IMR-90 (cell line): ENCODE measurements at regions not wholly inside any gene's neighbourhood (a gene's known extent, or its start where the extent isn't known, plus 50 kb on each side); places are given as distances from the start of the nearest gene placed in this dataset.

ENCODE experiments used
- ATAC-seq: fragments of 200-7000 bp; cut with Tn5 transposase; 2 replicates; pipeline ENCODE4 v1.9.1; 2020; ENCODE audit warnings: low read depth, mild to moderate bottlenecking, moderate library complexity
- BruUV-seq: library from RNA; stranded (reverse); fragments of 400-500 nt; replicated peaks from 2 replicates; lab custom pipeline; 2021; lab: Mats Ljungman, UMichigan
- CTCF ChIA-PET: fragments of 300-600 bp; formaldehyde crosslinking; extraction: SDS; loops from one replicate; lab custom pipeline; 2021; ENCODE audit warnings: antibody characterized with exemption; lab: Yijun Ruan, JAX
- POLR2A ChIA-PET: fragments of 300-600 bp; sonication (Branson Sonifier 250); formaldehyde crosslinking; loops from one replicate; lab custom pipeline; 2022; ENCODE audit warnings: antibody characterized with exemption; ENCODE audit not compliant: unreplicated experiment; lab: Charles Lee
- DNase-seq: peaks from one replicate; pipeline ENCODE4 v3.0.0; 2013
- H2AFZ ChIP-seq: replicated peaks from 2 replicates; pipeline ENCODE3; 2013; ENCODE audit warnings: low read length, mild to moderate bottlenecking; ENCODE audit not compliant: poor library complexity
- H2AK5ac ChIP-seq: 2 replicates; pipeline ENCODE4 v1.6.1; 2013; ENCODE audit warnings: low read depth, low read length, inconsistent platforms
- H2AK9ac ChIP-seq: replicated peaks from 2 replicates; pipeline ENCODE3; 2013; ENCODE audit warnings: mild to moderate bottlenecking, low read depth, low read length, moderate library complexity; ENCODE audit not compliant: poor library complexity
- H2BK120ac ChIP-seq: 2 replicates; pipeline ENCODE4 v1.6.1; 2013; ENCODE audit warnings: low read depth, low read length, inconsistent platforms
- H2BK15ac ChIP-seq: 3 replicates; pipeline ENCODE4 v1.6.1; 2013; ENCODE audit warnings: low read depth, low read length, inconsistent platforms
- H2BK20ac ChIP-seq: 2 replicates; pipeline ENCODE4 v1.6.1; 2013; ENCODE audit warnings: low read depth, mild to moderate bottlenecking, inconsistent platforms, low read length, moderate library complexity
- H2BK5ac ChIP-seq: 2 replicates; pipeline ENCODE4 v1.6.1; 2013; ENCODE audit warnings: mild to moderate bottlenecking, low read depth, low read length, inconsistent platforms; ENCODE audit not compliant: poor library complexity, severe bottlenecking
- H3K14ac ChIP-seq: replicated peaks from 2 replicates; pipeline ENCODE4 v1.6.1; 2013; ENCODE audit warnings: low read depth, low read length, inconsistent platforms
- H3K18ac ChIP-seq: 2 replicates; pipeline ENCODE4 v1.6.1; 2013; ENCODE audit warnings: low read depth, low read length, control low read depth
- H3K23ac ChIP-seq: 2 replicates; pipeline ENCODE4 v1.6.1; 2013; ENCODE audit warnings: low read depth, low read length, inconsistent platforms
- H3K27ac ChIP-seq: 2 replicates; pipeline ENCODE4 v1.5.1; 2013; ENCODE audit warnings: mild to moderate bottlenecking, control low read depth, low read length; ENCODE audit not compliant: insufficient read depth
- H3K27me3 ChIP-seq: 2 replicates; pipeline ENCODE4 v1.6.1; 2013; ENCODE audit warnings: low read length; ENCODE audit not compliant: control insufficient read depth, insufficient read depth
- H3K36me3 ChIP-seq: 2 replicates; pipeline ENCODE4 v1.6.1; 2013; ENCODE audit warnings: low read length, mixed read lengths; ENCODE audit not compliant: control insufficient read depth, insufficient read depth
- H3K4ac ChIP-seq: 2 replicates; pipeline ENCODE4 v1.6.1; 2013; ENCODE audit warnings: low read depth, low read length, inconsistent platforms
- H3K4me1 ChIP-seq: 2 replicates; pipeline ENCODE4 v1.6.1; 2013; ENCODE audit warnings: low read length, mixed read lengths; ENCODE audit not compliant: control insufficient read depth, insufficient read depth
- H3K4me2 ChIP-seq: 2 replicates; pipeline ENCODE4 v1.6.1; 2013; ENCODE audit warnings: low read depth, mild to moderate bottlenecking, control low read depth, low read length, moderate library complexity
- H3K4me3 ChIP-seq: 2 replicates; pipeline ENCODE4 v1.5.1; 2013; ENCODE audit warnings: low read depth, mild to moderate bottlenecking, control low read depth, low read length, moderate library complexity; ENCODE audit not compliant: insufficient read depth
- H3K56ac ChIP-seq: 2 replicates; pipeline ENCODE4 v1.6.1; 2013; ENCODE audit warnings: low read length, inconsistent platforms; ENCODE audit not compliant: insufficient read depth; ENCODE audit errors: extremely low read depth
- H3K79me1 ChIP-seq, 2 experiments: 2 replicates each; pipeline ENCODE4 v1.6.1; 2013; ENCODE audit warnings: low read length in 2 of 2, inconsistent platforms in 1 of 2, low read depth in 1 of 2
- H3K9ac ChIP-seq: 2 replicates; pipeline ENCODE4 v1.6.1; 2013; ENCODE audit warnings: low read depth, low read length, control low read depth
- H3K9me1 ChIP-seq: 2 replicates; pipeline ENCODE4 v1.6.1; 2013; ENCODE audit warnings: low read length, inconsistent platforms; ENCODE audit not compliant: insufficient read depth
- H3K9me3 ChIP-seq: 2 replicates; pipeline ENCODE4 v1.6.1; 2013; ENCODE audit warnings: low read length; ENCODE audit not compliant: control insufficient read depth, insufficient read depth
- H4K20me1 ChIP-seq: 2 replicates; pipeline ENCODE4 v1.6.1; 2013; ENCODE audit warnings: low read length, inconsistent platforms; ENCODE audit not compliant: insufficient read depth
- H4K5ac ChIP-seq: 2 replicates; pipeline ENCODE4 v1.6.1; 2013; ENCODE audit warnings: mild to moderate bottlenecking, low read depth, low read length, control low read depth
- H4K8ac ChIP-seq, 2 experiments: 2 replicates each; pipeline ENCODE4 v1.6.1; 2013; ENCODE audit warnings: low read depth in 2 of 2, low read length in 2 of 2, control low read depth in 1 of 2, inconsistent platforms in 1 of 2
- H4K91ac ChIP-seq: 2 replicates; pipeline ENCODE4 v1.6.1; 2013; ENCODE audit warnings: low read depth, low read length, inconsistent platforms; ENCODE audit not compliant: insufficient read depth
- CEBPB ChIP-seq: IDR thresholded peaks from 2 replicates; pipeline ENCODE4 v1.6.1; 2012; ENCODE audit warnings: low read depth, low read length, improper control_type of control experiment
- CHD1 ChIP-seq: IDR thresholded peaks from 2 replicates; pipeline ENCODE4 v1.6.1; 2012; ENCODE audit warnings: low read depth, low read length, improper control_type of control experiment
- CTCF ChIP-seq: conservative IDR thresholded peaks from 2 replicates; pipeline ENCODE4 v1.5.1; 2012; ENCODE audit warnings: mild to moderate bottlenecking, low read depth, low read length, improper control_type of control experiment
- ELK1 ChIP-seq: fragments of 150-350 bp; IDR thresholded peaks from 2 replicates; pipeline ENCODE4 v1.6.1; 2016; ENCODE audit warnings: low read depth, mild to moderate bottlenecking, low read length, moderate library complexity, borderline replicate concordance
- FOS ChIP-seq: fragments of 150-350 bp; IDR thresholded peaks from 2 replicates; pipeline ENCODE4 v1.6.1; 2016; ENCODE audit warnings: low read depth, low read length
- MAFK ChIP-seq: IDR thresholded peaks from 2 replicates; pipeline ENCODE4 v1.6.1; 2012; ENCODE audit warnings: low read depth, low read length, improper control_type of control experiment
- MAZ ChIP-seq: IDR thresholded peaks from 2 replicates; pipeline ENCODE4 v1.6.1; 2012; ENCODE audit warnings: low read depth, mild to moderate bottlenecking, low read length, improper control_type of control experiment, moderate library complexity, borderline replicate concordance
- MXI1 ChIP-seq: IDR thresholded peaks from 2 replicates; pipeline ENCODE4 v1.6.1; 2012; ENCODE audit warnings: low read depth, mild to moderate bottlenecking, low read length, moderate library complexity, borderline replicate concordance
- NFE2L2 ChIP-seq: fragments of 150-350 bp; IDR thresholded peaks from 2 replicates; pipeline ENCODE4 v1.6.1; 2016; ENCODE audit warnings: low read depth, mild to moderate bottlenecking, low read length
- POLR2A ChIP-seq: IDR thresholded peaks from 2 replicates; pipeline ENCODE4 v1.6.1; 2012; ENCODE audit warnings: mild to moderate bottlenecking, low read depth, low read length
- RAD21 ChIP-seq: IDR thresholded peaks from 2 replicates; pipeline ENCODE4 v1.6.1; 2012; ENCODE audit warnings: low read length, improper control_type of control experiment
- RCOR1 ChIP-seq: IDR thresholded peaks from 2 replicates; pipeline ENCODE4 v1.6.1; 2012; ENCODE audit warnings: mild to moderate bottlenecking, low read length, improper control_type of control experiment; ENCODE audit not compliant: insufficient replicate concordance
- SMC3 ChIP-seq: fragments of 150-350 bp; IDR thresholded peaks from 2 replicates; pipeline ENCODE4 v1.6.1; 2016; ENCODE audit warnings: low read depth, mild to moderate bottlenecking, antibody characterized with exemption, low read length, moderate library complexity
- WGBS, 2 experiments: methylation state at CpG; one replicate each; pipeline versions ENCODE4 v1.1.5 to v1.1.7; 2013; ENCODE audit warnings: missing lambda C conversion rate in 2 of 2; ENCODE audit not compliant: insufficient read length in 1 of 2; ENCODE audit errors: extremely low coverage in 2 of 2; 5-methylcytosine and 5-hydroxymethylcytosine counted together
- dilution Hi-C: fragments of 300-500 bp; cut with HindIII; formaldehyde crosslinking; loops from one replicate; pipeline ENCODE4 v1.14.3; 2018; ENCODE audit warnings: low sequenced_read_pairs; ENCODE audit not compliant: unreplicated experiment
- in situ Hi-C: fragments of 300-500 bp; cut with MboI; formaldehyde crosslinking; loops from 3 replicates; pipeline ENCODE4 v1.14.3; 2019; ENCODE audit warnings: low sequenced_read_pairs, inconsistent platforms, mixed read lengths
- intact Hi-C: fragments of 100-400 bp; cut with micrococcal nuclease; formaldehyde crosslinking; loops from 2 replicates; pipeline ENCODE4 v1.10.0; 2022

- no peak overlapping the region for H2BK5ac ChIP-seq
- intact Hi-C loops = no loop called here
Measured at GRCh38 chr6:167485186-167485978, 160.5 kb downstream of the TTLL2 start.

More at GRCh38 chr6:167485186-167485978, 160.5 kb downstream of the TTLL2 start:
- Histone ChIP-seq H3K27me3 (no peaks in the 10 kb centered on the region), H3K18ac (no peak overlapping the region), H3K36me3 (no peaks in the 10 kb centered on the region), H2BK120ac (no peak overlapping the region), H2AFZ (no peak overlapping the region), H3K9ac (no peak overlapping the region), H3K23ac (no peak overlapping the region), H2BK20ac (no peak overlapping the region), H3K56ac (no peak overlapping the region), H2AK9ac (no peak overlapping the region), H3K9me1 (no peaks in the 10 kb centered on the region), H3K27ac (no peak overlapping the region), H3K4me3 (no peak overlapping the region), H4K20me1 (no peaks in the 10 kb centered on the region), H2BK15ac (no peak overlapping the region), H4K91ac (no peak overlapping the region), H4K8ac (no peak overlapping the region), H2AK5ac (no peak overlapping the region), H4K5ac (no peak overlapping the region), H3K4ac (no peak overlapping the region), H3K4me2 (no peak overlapping the region), H3K14ac (no peak overlapping the region), H3K4me1 (no peaks in the 10 kb centered on the region), H3K9me3 (peaks cover 37% of the 10 kb centered on the region), H3K79me1 (no peaks in the 10 kb centered on the region)
- ChIA-PET CTCF (no interaction called here), POLR2A (no interaction called here)
- in situ Hi-C loops = no loop called here
- TF ChIP-seq MAZ (no peak), FOS (no peak), CHD1 (no peak), CEBPB (no peak), MAFK (no peak), RAD21 (no peak), RCOR1 (no peak), CTCF (no peak), ELK1 (no peak), POLR2A (no peak), NFE2L2 (no peak), MXI1 (no peak), SMC3 (no peak)
- 80% methylated on average over 1 of the region's 16 CpGs; no CpG with 5 or more reads in 1 of the 2 experiments for WGBS, 2 experiments
- no TSS peak for BruUV-seq
- no peak for ATAC-seq
- no peak for DNase-seq
- dilution Hi-C loops = no loop called here
